IPS DF 19.7 (cell line): ENCODE measurements at regions not wholly inside any gene's neighbourhood (a gene's known extent, or its start where the extent isn't known, plus 50 kb on each side); places are given as distances from the start of the nearest gene placed in this dataset.
A peak's percentile ranks its signal among the peaks of the same experiment; 100 is the strongest.

Source experiments
- DNase-seq: peaks from one replicate; pipeline ENCODE4 v3.0.0-alpha.2; 2013; ENCODE audit warnings: low read depth, low spot score

DNA sequence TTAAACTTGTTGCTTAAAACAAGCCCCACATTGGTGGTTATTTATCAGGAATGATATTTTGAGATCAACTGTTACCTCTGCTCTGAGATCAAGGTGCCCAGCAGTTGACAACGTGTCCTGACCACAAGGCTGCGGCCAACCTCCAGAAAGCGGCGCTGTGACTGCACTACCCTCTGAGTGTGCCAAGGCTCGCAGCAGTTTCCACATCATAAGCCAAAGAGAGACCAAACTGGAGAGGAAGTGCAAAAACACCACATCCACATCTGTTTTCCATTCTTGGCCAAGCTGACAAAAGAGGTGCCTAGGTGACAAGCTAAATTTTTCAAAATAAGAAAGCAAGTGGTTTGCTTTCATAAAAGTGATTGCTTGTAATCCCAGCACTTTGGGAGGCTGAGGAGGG, 410.8 kb upstream of the POU3F3 start:
- DNase-seq, result no peak

- no peak for DNase-seq
Measured at GRCh38 chr2:104444392-104444791, 409.5 kb upstream of the POU3F3 start.

- no peak for DNase-seq
Measured at GRCh38 chr2:104444889-104445288, 409.0 kb upstream of the POU3F3 start.

DNA sequence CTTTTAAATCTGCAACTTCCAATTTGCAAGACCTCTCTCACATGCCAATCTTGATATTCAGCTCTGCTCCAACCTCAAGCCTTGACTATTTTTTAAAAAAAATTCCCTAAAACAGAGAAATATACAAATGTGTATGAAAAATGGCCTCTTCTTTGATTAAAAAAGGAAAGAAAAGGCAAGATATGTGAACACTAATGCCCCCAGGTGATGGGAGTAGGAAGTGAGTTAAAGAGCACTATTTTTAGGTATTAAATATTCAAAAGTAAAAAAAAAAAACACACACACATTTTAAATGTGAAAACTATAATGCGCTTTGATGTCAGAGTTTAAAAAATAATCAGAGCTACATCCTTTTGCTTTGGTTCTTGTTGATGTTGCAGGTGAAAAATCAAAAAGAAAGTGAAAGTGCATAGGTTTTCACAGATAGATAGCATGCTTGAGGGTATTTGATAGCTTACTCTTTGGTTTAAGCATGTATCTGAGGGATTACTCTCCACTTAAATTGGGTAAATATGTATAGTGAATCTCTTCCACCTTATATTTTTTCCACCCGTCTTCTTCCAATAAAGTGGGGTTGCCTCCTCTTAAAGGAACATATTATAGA, 406.0 kb upstream of the POU3F3 start:
- no peak for DNase-seq

DNA sequence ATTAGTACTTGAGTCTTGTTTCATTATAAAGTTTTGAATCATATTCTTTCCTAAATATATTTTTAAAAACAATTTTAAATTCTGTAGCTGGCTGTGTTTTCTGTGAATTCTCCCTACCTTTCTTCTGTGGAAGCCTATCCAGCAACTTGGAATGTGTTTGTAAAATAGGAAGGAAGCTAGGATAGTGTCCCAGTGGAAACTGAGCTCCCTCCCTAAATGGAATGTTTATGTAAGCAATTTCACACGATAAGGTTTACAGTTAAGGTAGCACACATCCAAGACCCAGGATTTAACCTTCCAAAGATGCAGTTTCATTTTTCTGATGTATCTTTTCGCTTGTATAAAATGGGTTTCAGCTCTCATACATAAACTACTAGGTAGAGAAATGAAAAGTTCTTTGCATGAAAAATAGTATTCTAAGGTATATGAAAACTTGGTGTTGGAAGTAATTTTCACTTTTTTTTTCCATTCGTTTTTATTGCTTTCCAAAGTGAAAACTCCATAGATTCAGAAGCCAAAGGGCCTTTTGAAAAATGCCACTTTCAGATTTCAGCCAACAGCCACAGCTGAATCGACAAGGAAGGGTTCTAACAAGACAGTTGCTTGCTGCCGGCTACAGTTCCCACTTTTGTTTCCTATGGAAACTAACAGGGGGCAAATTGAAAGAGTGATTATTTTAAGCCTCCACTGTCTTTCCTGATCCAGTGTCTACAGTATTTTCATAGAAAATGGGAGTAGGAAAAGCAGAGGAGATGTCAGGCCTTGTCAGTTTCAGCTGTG, 405.1 kb upstream of the POU3F3 start:
- DNase-seq, result no peak

DNA sequence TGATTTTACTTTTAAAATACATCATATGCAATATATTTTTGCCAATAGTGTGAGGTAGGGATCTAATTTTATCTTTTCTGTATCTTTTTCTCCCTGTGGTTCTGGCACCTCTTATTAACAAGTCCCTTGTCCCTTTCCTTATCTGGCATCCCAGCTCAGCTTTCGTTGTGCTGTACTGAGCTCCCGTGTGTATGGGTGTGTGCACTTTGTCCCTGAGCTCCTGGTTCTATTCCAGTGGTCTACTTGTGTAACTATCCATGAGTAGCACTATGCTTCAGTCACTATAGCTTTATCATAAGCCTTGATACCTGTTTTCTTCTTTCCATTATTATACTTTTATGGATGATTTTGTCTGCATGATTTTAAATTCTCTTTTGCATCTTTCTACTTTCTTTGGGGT, 401.4 kb upstream of the POU3F3 start:
- no peak for DNase-seq

DNA sequence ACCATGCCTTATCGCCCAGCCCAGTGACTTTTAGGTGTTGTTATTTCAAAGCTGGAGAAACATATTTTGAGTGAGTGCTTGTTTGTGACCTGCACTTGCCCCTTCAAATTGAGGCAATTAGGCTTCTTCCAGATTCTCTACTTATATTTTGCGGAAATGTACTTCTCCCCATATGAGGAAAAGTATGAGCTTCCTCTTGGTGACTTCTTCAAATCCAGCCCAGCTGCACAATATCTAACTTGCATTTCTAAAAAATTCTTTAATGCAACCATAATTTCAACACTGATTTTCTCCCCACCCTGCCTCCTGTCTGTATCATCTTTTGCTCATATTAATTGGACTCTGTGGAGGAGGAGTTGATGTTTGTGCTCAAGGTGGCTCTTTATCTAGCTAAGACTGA, 391.2 kb upstream of the POU3F3 start:
- DNase-seq, result no peak

- DNase-seq, result no peak
Measured at GRCh38 chr2:104465981-104466380, 387.9 kb upstream of the POU3F3 start.

- no peak for DNase-seq
Measured at GRCh38 chr2:104468846-104469245, 385.1 kb upstream of the POU3F3 start.

- peak; percentile 45 for DNase-seq
Measured at GRCh38 chr2:104472076-104472475, 381.8 kb upstream of the POU3F3 start.

GRCh38 chr2:104473546-104473945, 380.4 kb upstream of the POU3F3 start:
- DNase-seq, result no peak

- DNase-seq, result no peak
Measured at GRCh38 chr2:104474716-104475115, 379.2 kb upstream of the POU3F3 start.

GRCh38 chr2:104476075-104476474, 377.8 kb upstream of the POU3F3 start:
- no peak for DNase-seq

GRCh38 chr2:104476563-104476988, 377.3 kb upstream of the POU3F3 start:
- DNase-seq, result no peak

DNA sequence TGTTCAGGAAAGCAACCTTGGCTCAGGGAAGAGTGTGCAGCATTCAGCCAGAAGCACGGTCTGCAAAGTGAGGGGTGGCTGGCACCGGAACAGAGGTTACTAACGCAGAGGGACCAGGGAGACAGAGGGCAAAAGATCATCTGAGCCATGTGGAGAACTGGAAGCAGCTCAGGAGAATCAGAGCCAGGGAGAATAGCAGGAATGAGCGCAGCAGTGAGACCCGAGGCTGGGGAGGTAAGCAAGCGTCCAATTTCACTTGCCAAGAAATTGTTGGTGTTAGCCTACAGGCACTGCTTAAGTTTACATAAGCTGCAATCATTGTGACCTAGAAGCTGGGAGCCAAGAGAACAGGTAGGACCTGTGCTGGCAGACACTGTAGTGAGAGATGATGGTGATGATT, 372.6 kb upstream of the POU3F3 start:
- DNase-seq, result no peak

- DNase-seq, result no peak
Measured at GRCh38 chr2:104487366-104487765, 366.5 kb upstream of the POU3F3 start.

DNA sequence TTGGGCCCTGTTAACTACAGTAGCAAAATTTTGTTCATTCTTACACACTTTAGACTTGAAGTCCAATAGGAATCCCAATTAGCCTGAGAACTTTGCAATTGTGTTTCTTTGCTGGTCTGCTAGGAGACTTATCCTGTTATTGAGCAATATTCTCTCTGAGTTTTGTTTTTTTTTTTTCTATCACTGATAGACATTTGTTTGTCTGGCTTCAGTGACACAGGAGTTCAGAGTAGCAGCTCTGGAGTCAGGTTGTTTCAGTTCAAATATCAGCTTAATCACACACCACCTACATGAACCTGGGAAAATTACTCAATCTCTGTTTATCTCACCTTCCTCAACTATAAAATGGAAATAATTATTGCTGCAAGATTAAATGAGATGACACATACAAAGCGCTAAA, 360.2 kb upstream of the POU3F3 start:
- no peak for DNase-seq

DNA sequence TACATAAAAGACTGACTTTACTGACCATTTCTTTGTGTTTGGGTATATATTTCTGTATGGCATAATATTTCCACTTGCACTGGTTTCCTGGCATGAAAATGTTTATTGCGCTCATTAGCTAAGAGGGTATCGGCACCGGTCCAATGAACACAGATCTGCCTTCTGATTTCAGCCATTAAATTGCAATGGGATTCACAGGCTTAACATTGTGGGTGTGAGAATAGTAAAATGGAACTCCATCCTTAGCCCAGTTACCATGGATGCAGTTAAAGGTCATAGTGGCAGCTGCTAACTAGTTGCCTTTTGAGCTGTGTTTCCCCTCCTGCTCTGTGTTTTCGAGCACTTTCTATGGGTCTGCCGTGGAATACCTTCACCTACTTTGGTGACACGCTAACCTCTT, 352.6 kb upstream of the POU3F3 start:
- no peak for DNase-seq

- DNase-seq, result no peak
Measured at GRCh38 chr2:104501929-104502328, 352.0 kb upstream of the POU3F3 start.

GRCh38 chr2:104502901-104503300, 351.0 kb upstream of the POU3F3 start:
- DNase-seq, result no peak

GRCh38 chr2:104504331-104505073, 349.4 kb upstream of the POU3F3 start:
- no peak for DNase-seq

GRCh38 chr2:104518256-104518655, 335.7 kb upstream of the POU3F3 start:
- no peak for DNase-seq

GRCh38 chr2:104521247-104521646, 332.7 kb upstream of the POU3F3 start:
- DNase-seq, result peak; percentile 56
